RPMI7951 (cell line): ENCODE measurements at regions not wholly inside any gene's neighbourhood (a gene's known extent, or its start where the extent isn't known, plus 50 kb on each side); places are given as distances from the start of the nearest gene placed in this dataset.

ENCODE experiments used
- DNase-seq: peaks from one replicate; pipeline ENCODE4 v3.0.0-alpha.2; 2012; ENCODE audit warnings: low read depth

DNA sequence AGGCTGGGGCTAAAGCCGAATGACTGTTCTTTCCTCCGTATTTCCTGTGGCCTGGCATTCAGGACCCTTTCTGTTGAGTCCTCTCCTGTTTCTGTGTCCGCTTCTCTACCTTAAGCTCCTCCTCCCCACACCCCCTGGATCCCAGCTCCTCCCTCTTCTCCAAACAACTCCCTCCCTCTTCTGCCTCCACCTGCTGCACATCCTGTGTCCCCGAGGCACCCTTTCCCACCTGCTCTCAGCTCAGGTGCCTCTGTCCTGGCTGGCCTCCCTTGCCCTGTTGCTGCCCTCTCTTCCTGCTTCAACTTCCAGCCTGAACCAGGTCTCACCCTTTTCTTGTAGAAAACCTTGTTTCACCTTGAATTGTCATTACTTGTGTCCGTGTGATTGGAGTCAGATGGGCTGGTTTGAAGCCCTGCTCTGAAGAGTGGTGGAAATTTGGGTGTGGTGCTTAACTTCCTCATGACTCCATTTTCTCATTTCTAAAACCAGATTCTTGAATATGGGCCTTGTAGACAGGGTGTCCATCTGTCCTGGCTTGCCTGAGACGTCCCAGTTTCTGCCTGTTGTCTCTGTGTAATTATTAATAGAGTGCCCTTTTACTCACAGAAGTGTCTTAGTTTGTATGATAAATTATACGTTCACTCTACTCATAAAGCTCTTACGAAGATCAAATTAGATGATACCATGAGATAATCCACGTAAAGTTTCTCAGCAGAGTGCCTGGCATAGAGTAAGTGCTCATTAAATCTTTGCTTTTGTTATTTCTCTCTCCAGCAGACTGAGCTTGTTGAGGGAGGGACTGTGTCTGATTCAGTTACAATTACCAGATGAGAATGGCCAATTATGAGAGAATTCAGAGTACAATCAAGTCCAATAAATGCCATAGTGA lies 58.9 kb upstream of the TRABD2B start:
- no peak for DNase-seq

DNA sequence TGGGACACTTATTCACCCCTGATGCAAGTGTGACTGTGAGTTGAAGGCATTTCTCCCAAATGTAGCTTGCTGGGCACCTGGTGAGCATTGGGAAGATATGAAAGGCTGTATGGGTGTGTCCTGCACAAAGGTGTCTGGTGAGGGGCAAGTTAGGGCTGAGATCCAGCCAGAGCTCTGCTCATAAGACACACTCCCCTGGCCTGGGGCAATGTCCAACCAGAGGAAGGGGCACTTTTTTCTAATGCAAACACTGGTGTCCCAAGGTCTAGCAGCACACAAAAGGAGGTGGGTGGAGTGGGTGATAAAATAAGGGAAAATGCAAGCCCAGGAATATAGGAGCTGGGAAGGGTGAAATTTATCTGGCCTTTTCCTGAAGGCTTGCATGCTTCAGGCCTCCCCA lies 57.0 kb upstream of the TRABD2B start:
- no peak for DNase-seq

DNA sequence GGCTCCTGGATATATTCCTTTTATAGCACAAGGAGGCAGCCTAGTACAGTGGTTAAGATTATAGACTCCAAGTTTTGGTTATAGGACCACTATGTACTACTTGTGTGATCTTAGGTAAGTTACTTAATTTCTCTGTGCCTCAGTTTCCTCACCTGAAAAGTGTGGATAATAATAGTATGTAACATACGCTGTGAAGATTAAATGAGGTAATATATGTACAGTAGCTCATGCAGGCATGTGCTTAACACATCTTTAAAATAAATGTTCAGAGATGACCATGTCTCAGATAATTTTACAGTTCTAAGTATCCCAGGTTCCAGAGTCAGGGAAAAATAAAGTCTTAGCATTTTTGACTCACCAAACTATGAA lies 55.7 kb upstream of the TRABD2B start:
- no peak for DNase-seq

DNA sequence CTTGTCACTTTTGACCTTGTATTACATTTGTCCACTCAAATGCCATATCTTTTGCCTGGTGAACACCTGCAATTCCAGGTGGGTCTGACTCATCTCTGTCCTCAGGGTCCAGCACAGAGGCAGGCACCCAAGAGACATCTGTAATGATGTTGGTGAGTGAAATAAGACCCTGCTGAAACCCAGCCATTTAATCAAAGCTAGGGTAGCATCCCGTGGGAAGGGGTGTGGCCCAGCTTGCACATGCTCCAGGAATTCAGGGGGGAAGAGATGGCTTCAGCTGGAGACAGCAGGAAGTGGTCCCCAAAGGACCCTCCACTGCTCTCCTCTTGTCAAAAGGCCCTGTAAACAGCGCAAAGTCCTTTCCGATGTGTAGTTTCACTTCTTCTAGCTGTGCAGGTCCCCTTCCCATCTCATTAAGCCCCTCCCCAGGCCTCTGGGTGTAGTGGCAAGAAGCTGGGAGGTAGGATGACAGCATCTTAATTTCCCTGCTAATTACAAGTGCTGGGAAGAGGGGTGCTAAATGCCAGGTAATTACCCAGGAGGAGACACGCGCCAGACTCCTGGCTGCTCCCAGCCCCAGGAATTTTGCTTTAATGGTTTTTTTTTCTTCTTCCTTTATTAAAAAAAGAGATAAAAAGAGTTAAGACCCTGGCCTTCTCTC lies 54.4 kb upstream of the TRABD2B start:
- DNase-seq, result no peak

DNA sequence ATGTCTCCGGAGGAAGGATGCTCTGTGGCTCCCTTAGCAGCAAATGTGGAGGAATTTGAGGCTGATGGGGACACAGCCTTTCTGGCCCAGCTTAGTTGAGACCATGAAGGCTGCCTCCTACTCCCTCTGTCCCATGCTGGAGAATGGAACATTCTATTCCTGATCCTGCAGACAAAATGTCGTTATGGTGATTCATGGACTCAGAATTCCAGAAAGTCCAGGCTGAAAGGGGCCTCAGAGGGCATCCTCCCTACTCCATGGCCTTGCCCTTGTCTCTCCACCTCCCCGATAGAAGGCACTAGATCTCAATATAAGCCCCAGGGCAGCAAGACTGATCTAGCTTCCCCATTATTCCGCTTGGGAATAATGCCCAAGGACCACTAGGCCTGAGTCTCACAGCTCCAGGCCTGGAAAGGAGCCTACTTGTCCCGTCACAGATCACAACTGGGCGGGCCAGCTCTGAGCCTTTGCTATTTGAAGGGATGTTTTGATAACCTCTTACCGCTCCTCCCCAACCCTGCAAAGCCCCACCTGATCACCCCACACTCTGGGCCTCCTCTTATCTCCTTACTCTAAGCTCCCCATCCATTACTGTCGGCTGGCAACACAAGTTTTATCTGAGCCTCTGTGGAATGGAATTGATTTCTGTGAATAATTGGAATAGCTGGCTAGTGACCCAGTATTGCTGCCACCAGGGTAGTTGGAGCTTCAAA lies 52.8 kb upstream of the TRABD2B start:
- no peak for DNase-seq

DNA sequence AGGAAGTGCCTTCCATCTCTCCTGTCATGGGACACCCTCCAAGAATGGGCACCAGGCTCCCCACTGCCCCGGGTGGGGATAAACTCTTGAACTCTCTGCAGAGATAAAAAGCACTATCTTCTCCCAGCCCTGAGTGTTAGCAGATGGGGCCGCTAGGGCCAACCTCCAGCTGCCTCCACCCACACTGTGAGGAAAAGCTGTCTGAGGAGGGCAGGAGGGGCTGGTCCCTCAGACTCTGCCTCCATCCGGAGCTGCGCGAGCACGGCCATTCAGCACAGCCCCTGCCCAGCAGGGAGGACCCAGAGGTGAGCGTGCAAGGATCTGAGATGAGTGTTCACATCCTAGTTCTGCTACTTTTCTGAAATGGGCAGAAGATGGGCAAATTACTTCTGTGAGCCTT lies 51.8 kb upstream of the TRABD2B start:
- DNase-seq, result no peak

DNA sequence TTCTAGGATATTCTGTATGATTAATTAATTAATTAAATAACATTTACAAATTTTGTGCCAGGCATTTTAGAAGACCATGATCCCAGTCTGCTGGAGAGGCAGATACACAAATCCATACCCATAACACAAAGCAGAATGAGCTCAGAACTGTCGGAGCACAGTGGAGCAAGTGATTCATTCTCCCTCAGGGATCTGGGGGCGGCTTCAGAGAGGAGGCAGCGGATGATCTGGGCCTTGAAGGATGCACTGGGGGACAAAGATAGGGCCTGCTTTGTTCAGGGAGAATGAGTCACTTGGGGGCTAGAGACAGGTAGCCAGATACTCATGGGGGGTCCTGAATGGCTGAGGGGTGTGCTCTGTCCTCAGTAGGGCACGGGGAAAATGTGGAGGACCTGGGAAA lies 50.9 kb upstream of the TRABD2B start:
- peak; percentile 48 for DNase-seq

DNA sequence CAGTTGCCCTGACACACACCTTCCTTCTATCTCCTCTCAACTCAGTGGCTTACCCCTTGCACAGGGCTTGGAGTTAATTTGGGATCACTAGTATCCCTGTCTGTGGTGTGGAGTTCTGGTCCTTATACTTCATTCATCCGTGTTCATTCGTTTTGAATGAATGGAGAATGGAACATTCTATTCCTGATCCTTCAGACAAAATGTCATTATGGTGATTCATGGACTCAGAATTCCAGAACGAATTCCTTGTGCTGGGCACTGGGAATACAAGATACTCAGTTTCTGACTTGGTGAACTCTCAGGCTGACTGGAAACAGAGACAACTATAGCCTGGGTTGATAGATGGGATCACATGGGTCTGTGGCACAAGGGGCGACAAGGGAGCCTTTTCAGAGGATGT lies 49.9 kb upstream of the TRABD2B start:
- peak; percentile 45 for DNase-seq
